GM12873 (cell line): ENCODE measurements at regions not wholly inside any gene's neighbourhood (a gene's known extent, or its start where the extent isn't known, plus 50 kb on each side); places are given as distances from the start of the nearest gene placed in this dataset.

Experiments
- TF ChIP-seq, protein P1 (sequence below): IDR thresholded peaks from 2 replicates; pipeline ENCODE4 v1.5.1; 2012; ENCODE audit warnings: low read depth, mild to moderate bottlenecking, moderate library complexity, low read length, control low read depth; ENCODE audit not compliant: insufficient read depth; ENCODE audit errors: missing control alignments

DNA sequence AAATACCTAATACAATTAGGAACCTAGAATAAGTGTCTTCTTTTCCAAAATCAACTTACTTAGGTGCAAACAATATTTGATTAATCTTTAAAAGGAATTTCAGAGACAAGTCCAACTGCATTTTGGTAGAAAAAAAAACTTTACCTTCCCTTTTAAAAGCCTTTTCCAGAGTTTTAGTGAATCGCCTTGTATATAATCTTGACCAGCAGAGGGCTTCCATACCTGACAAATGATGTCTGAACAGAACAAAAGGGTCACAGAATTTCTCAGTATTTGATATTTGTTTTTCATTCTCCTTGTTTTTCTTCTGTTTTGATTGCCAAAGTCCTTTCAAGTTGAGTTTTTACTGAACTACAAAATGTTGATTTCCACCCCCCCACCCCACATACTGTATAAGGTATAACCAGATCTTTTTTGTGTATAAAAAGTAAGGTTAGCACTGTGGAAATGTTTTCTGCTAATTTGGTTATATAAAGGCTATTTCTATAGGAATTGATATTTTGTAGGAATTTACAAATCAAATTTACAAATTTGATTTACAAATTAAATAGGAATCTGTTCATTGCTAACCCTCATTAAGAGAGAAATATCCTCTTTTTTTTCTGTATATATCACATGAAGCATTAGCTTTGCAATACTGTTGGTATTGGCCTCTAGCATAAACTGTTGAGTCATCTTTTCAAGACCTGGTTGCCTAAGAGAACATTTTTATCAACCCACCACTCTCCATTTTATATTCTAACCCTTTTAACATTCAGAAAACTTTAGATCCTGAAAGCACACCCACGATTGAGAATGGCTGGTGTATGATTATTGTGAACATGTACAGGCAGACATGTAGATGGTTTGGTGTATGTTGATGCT, 464.1 kb upstream of the RARB start:
- TF ChIP-seq, protein P1, sequence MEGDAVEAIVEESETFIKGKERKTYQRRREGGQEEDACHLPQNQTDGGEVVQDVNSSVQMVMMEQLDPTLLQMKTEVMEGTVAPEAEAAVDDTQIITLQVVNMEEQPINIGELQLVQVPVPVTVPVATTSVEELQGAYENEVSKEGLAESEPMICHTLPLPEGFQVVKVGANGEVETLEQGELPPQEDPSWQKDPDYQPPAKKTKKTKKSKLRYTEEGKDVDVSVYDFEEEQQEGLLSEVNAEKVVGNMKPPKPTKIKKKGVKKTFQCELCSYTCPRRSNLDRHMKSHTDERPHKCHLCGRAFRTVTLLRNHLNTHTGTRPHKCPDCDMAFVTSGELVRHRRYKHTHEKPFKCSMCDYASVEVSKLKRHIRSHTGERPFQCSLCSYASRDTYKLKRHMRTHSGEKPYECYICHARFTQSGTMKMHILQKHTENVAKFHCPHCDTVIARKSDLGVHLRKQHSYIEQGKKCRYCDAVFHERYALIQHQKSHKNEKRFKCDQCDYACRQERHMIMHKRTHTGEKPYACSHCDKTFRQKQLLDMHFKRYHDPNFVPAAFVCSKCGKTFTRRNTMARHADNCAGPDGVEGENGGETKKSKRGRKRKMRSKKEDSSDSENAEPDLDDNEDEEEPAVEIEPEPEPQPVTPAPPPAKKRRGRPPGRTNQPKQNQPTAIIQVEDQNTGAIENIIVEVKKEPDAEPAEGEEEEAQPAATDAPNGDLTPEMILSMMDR: peak; percentile 36

DNA sequence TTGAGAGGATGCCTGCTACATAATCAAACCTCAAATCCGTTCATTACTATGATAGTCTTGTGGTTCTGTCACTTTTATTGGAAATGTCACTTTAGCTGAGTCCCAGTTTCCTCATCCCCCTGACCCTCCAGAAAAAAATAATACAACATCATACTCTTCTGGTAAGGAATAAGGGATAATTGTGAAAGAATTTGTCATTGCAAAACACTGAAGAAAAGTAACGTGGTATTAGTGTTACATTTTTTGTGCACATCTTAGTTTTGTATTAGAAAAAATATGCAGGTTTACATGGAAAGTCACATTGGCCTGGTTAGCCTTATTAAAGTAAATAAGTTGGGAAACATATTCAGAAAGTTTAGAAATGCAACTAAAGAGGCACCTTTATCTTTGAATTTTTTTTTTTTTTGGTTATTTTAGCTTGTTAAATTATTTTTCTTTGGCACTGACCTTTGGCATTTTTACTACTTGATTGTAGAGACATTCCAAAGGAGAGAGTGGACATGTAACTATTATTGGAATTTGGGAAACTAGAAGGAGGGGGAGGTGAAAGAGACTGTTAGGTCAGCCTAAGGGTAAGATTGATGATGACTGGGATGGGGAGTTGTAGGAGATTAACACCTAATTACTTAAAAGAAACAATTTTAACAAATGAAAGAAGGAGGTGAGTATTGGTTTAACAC, 462.2 kb upstream of the RARB start:
- TF ChIP-seq, protein P1: no peak

- TF ChIP-seq, protein P1: no peak
Observed at GRCh38 chr3:24968036-24968435, 460.0 kb upstream of the RARB start.

DNA sequence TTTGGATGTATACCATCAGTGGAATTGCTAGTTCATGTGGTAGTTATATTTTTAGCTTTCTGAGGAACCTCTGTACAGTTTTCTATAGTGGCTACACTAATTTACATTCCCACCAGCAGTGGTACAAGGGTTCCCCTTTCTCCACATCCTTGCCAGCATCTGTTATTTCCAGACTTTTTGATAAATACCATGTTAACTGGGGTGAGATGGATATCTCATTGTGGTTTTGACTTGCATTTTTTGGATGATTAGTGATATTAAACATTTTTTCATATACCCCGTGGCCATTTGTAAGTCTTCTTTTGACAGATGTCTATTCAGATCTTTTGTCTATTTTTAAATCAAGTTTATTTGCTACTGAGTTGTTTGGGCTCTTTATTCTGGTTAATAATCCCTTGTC, 455.6 kb upstream of the RARB start:
- TF ChIP-seq, protein P1: no peak

GRCh38 chr3:24981309-24981708, 446.8 kb upstream of the RARB start:
- TF ChIP-seq, protein P1: no peak

GRCh38 chr3:24981924-24982323, 446.1 kb upstream of the RARB start:
- TF ChIP-seq, protein P1: no peak

DNA sequence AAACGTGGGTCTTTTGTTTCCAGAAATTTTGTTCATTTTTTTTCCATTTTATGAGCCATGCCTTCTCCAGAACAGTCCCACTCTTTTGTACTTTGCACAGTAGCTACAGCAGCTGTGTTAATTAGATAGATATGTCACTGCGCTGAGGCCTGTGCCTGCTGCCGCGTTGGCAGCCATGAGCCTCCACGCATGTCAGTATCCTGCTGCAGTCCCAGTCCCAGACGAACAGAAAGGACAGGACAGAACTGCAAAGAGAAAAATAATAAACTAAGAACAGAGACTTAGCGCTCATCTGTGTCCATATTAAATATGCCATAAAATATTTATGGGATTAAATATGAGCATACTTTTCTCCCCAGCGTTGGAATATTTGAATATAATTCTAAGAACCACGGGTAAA, 442.4 kb upstream of the RARB start:
- TF ChIP-seq, protein P1: no peak
